Nephron (organoid): ENCODE measurements at regions not wholly inside any gene's neighbourhood (a gene's known extent, or its start where the extent isn't known, plus 50 kb on each side); places are given as distances from the start of the nearest gene placed in this dataset.

ENCODE experiments used
- H3K27ac Mint-ChIP-seq, 3 experiments: 2 replicates each; pipeline ENCODE4 v1.8.0; 2020; ENCODE audit warnings: mixed read lengths in 3 of 3, mild to moderate bottlenecking in 2 of 3, moderate library complexity in 1 of 3
- H3K27me3 Mint-ChIP-seq: 2 replicates; pipeline ENCODE4 v1.8.0; 2021; ENCODE audit warnings: low read depth, mild to moderate bottlenecking, moderate library complexity, mixed read lengths
- H3K36me3 Mint-ChIP-seq: 2 replicates; pipeline ENCODE4 v1.8.0; 2020; ENCODE audit warnings: low read depth, mixed read lengths
- H3K4me1 Mint-ChIP-seq: 2 replicates; pipeline ENCODE4 v1.8.0; 2020; ENCODE audit warnings: mixed read lengths
- H3K4me3 Mint-ChIP-seq, 3 experiments: 2 replicates each; pipeline ENCODE4 v1.8.0; 2020; ENCODE audit warnings: mild to moderate bottlenecking in 3 of 3, mixed read lengths in 3 of 3, moderate library complexity in 2 of 3
- H3K9me3 Mint-ChIP-seq: 2 replicates; pipeline ENCODE4 v1.8.0; 2020; ENCODE audit warnings: mixed read lengths
- TF ChIP-seq, protein P1 (sequence below), 3 experiments: fragments of 200-600 bp; sonication (generic); IDR thresholded peaks; one replicate each; pipeline ENCODE4 v1.5.0; 2021; ENCODE audit warnings: antibody characterized with exemption in 3 of 3; ENCODE audit not compliant: unreplicated experiment in 3 of 3

DNA sequence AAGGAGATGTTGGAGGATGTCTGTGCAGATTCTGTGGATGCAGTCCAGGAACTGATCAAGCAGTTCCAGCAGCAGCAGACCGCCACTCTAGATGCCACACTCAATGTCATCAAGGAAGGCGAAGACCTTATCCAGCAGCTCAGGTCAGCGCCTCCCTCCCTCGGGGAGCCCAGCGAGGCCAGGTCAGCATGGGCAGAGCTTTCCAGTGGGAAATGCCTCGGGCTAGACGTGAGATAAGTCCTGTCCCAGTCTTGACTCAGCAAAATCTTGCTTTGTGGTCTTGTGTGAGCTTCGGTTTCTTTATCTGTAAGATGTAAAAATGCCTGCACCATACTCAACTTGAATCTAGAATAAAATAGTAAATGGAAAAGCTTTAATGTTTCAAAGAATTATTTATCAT lies 335.1 kb upstream of the UMPS start:
- peaks cover 20% of the 10 kb centered on the region for H3K4me1 Mint-ChIP-seq
- peak overlapping the region in 1 of 3 experiments; percentile 11 for H3K27ac Mint-ChIP-seq

DNA sequence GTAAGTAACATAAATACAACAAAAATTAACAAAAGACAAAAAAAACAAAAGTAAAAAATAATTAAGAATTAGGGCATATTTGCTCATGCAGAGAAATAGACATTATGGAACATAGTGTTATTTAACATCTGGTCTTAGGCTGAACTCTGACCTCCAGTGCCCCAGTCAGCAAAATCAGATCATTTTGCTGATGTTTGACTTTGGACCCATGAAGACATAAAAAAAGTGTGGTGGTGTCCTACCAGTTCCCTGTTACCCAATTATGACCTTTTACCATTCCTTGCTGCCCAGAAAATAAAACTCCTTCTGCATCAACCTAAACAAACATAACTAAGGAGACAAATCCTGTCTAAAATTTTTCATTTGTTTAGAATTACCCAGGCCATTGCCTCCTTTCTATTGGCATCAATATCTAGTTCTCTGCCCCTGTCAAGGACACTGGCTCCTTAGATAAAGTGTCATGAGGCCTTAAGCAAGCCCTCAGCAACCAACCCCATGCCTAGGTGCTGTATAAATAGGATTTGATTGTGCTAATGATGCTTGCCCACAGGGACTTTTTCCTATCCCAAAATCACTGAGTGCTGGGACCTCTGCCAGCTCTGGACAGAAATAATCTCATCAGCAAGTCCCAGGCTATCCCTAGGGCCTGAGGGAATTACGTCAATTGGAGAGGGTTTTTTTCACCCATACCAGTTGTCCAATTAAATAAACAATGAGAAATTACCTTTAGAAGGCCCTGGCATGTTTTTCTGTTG lies 334.5 kb upstream of the UMPS start:
- H3K27me3 Mint-ChIP-seq, result no peaks in the 10 kb centered on the region

More for the DNA sequence above, 335.1 kb upstream of the UMPS start:
- no peak overlapping the region for H3K4me3 Mint-ChIP-seq
- no peaks in the 10 kb centered on the region for H3K27me3 Mint-ChIP-seq
- TF ChIP-seq, protein P1, sequence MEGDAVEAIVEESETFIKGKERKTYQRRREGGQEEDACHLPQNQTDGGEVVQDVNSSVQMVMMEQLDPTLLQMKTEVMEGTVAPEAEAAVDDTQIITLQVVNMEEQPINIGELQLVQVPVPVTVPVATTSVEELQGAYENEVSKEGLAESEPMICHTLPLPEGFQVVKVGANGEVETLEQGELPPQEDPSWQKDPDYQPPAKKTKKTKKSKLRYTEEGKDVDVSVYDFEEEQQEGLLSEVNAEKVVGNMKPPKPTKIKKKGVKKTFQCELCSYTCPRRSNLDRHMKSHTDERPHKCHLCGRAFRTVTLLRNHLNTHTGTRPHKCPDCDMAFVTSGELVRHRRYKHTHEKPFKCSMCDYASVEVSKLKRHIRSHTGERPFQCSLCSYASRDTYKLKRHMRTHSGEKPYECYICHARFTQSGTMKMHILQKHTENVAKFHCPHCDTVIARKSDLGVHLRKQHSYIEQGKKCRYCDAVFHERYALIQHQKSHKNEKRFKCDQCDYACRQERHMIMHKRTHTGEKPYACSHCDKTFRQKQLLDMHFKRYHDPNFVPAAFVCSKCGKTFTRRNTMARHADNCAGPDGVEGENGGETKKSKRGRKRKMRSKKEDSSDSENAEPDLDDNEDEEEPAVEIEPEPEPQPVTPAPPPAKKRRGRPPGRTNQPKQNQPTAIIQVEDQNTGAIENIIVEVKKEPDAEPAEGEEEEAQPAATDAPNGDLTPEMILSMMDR (IDR thresholded peaks at IDR 0.05; ENCODE audit: unreplicated experiment in 3 of 3), result no peak
- H3K9me3 Mint-ChIP-seq, result no peaks in the 10 kb centered on the region
- peaks cover 53% of the 10 kb centered on the region for H3K36me3 Mint-ChIP-seq

DNA sequence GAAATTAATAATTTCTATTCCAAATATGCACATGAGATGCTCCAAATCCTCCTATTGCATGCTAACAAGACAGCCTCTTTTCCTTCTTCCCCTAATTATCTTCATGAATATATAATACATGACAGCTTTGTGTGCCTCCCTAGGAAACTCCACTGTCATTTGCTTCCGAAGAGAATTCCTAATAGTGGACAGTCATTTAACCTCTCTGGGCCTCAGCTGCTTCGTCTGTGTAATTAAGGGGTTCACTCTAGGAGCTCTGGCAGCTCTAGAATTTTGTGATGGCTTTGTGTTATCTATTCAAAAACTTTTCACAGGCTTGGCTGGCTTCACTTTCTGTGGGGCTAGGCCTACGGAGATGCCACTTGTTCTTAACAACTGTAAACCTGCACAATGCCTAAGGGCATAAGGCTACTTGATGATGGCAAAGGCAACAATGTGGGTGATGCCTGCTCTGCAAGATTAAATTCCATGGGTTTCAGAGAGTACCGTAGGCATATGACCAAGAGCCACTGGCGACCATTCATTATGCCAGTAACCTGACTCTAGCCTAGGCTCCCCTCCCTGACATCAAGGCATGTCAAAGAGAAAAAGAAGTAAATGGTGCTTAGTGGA lies 333.8 kb upstream of the UMPS start:
- TF ChIP-seq, protein P1 (IDR thresholded peaks at IDR 0.05; ENCODE audit: unreplicated experiment in 3 of 3), result no peak
- Mint-ChIP-seq H3K4me3 (no peak overlapping the region), H3K36me3 (peaks cover 53% of the 10 kb centered on the region)

More for the DNA sequence above, 334.5 kb upstream of the UMPS start:
- Mint-ChIP-seq H3K4me3 (no peak overlapping the region), H3K27ac (peak overlapping the region; percentile 11 to 78 (median 49)), H3K9me3 (no peaks in the 10 kb centered on the region), H3K36me3 (peaks cover 57% of the 10 kb centered on the region), H3K4me1 (peaks cover 18% of the 10 kb centered on the region)
- TF ChIP-seq, protein P1 (IDR thresholded peaks at IDR 0.05; ENCODE audit: unreplicated experiment in 3 of 3), result no peak

DNA sequence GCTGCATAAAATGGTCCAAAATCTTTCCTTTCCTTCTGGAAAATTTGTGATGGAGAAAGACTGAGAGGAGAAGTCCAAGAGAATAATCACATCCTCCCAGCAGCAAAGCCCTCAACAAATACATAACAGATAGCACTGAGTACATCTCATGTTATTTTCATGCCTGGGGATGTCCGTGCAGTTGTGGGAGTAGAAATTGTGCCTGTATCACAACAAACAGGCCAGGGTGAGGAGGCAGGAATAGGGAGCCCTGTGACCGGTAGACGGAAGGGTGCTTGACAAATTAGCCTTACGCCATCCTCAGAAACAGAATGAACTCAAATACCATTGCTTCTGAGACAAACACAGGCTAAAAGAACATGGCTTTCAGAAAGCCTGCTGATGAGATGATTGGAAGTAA lies 333.2 kb upstream of the UMPS start:
- Mint-ChIP-seq H3K27me3 (no peaks in the 10 kb centered on the region), H3K4me3 (no peak overlapping the region), H3K9me3 (no peaks in the 10 kb centered on the region), H3K4me1 (peaks cover 22% of the 10 kb centered on the region), H3K27ac (no peak overlapping the region), H3K36me3 (peaks cover 53% of the 10 kb centered on the region)
- TF ChIP-seq, protein P1 (IDR thresholded peaks at IDR 0.05; ENCODE audit: unreplicated experiment in 3 of 3), result no peak

More for the DNA sequence above, 333.8 kb upstream of the UMPS start:
- Mint-ChIP-seq H3K27ac (peak overlapping the region; percentile 11 to 78 (median 49)), H3K27me3 (no peaks in the 10 kb centered on the region), H3K9me3 (no peaks in the 10 kb centered on the region), H3K4me1 (peaks cover 15% of the 10 kb centered on the region)

DNA sequence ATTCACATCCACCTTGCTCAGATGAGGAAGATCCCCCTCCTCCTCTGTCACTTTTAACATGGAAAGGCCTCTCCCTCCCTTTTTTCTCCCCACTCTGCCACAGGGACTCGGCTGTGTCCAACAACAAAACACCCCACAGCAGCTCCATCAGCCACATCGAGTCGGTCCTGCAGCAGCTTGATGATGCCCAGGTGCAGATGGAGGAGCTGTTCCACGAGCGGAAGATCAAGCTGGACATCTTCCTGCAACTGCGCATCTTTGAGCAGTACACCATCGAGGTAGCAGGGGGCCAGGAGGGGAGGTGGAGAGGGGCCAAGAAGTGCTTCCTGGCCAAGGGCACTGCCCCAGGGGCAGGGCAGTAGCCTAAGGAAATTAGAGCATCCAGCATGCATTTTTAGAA lies 331.7 kb upstream of the UMPS start:
- TF ChIP-seq, protein P1 (IDR thresholded peaks at IDR 0.05; ENCODE audit: unreplicated experiment in 3 of 3), result no peak
- Mint-ChIP-seq H3K4me3 (no peak overlapping the region), H3K27ac (no peak overlapping the region), H3K9me3 (no peaks in the 10 kb centered on the region), H3K4me1 (peaks cover 22% of the 10 kb centered on the region), H3K36me3 (peaks cover 57% of the 10 kb centered on the region), H3K27me3 (no peaks in the 10 kb centered on the region)
